ENCODE measurements at regions not wholly inside any gene's neighbourhood (a gene's known extent, or its start where the extent isn't known, plus 50 kb on each side); places are given as distances from the start of the nearest gene placed in this dataset.
A peak's percentile ranks its signal among the peaks of the same experiment; 100 is the strongest.
"Not testable (repeated sequence)": the region's sequence is repeated elsewhere in the genome, so short reads cannot be mapped to it uniquely, and the experiment has no call there.

DNA sequence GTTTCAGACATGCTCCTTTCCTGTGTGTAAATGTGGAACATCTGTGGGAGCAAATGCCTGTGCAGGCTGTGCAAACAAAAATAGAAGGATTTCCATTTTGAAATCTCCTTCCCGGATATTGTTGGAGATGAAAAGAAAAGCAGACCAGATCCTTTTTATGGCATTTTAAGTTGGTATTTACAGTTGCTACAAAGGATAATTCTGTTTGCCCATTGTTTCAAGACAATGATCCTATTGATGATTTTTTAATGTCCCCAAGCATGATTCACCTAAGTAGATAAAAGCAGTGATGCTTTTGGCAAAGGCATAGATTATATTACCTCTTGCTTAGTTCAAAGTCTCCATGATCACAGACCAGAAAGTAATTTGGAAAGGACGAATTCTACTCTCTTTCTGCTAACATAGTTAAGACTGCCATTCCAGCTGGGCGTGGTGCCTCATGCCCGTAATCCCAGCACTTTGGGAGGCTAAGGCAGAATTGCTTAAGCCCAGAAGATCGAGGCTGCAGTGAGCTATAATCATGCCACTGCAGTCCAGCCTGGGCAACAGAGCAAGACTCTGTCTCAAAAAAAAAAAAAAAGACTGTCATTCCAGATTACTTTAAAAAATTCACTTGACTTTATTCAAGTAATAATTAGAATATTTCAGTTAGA, 209.6 kb upstream of the SLC39A10 start:
- no peak for DNase-seq

- no peak for DNase-seq
Measured at GRCh38 chr2:195445639-195446038, 211.4 kb upstream of the SLC39A10 start.

- DNase-seq = no peak
Measured at GRCh38 chr2:195443926-195444325, 213.1 kb upstream of the SLC39A10 start.

GRCh38 chr2:195442458-195443175, 214.4 kb upstream of the SLC39A10 start:
- DNase-seq = no peak

- DNase-seq = no peak
Measured at GRCh38 chr2:195438692-195439091, 218.3 kb upstream of the SLC39A10 start.

GRCh38 chr2:195437521-195437920, 219.5 kb upstream of the SLC39A10 start:
- no peak for DNase-seq

GRCh38 chr2:195434346-195434745, 222.7 kb upstream of the SLC39A10 start:
- no peak for DNase-seq

- DNase-seq = not testable (repeated sequence)
Measured at GRCh38 chr2:195433729-195434128, 223.3 kb upstream of the SLC39A10 start.

DNA sequence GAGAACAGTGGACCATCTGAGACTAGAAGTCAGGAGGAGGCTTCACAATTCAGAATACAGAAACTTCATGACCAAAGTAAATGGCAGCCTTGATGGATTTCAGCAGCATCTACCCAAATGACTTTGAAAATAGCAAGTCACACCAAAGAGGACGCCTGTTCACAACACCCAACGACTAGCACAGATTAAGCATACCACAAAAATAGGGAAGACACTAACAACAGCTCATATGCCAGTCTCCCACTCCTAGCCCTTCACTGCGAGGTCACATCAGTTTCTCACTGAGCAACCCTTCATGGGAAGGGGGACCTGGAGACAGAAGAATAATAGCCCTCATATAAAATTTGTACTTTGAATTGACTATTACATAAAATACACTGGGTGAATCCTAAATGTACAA, 228.4 kb upstream of the SLC39A10 start:
- no peak for DNase-seq

DNA sequence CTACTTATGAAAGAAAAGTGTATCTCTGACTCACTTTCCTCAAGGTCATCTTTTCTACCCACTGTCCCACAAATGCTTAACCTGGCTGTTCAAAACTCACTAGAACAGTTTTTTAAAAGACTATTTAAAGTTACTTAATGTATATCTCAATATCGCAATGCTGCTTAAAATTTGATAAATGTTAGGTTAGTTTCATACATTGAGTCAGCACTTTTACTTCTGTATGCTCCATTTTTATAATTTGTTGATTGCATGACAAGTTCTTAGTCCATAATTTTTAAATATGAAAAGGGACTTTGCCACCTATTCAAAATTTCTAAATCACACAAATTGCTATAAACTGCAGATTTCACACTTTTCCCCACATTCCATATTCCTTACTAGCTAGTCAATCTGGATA, 231.7 kb upstream of the SLC39A10 start:
- no peak for DNase-seq

GRCh38 chr2:195419033-195419432, 238.0 kb upstream of the SLC39A10 start:
- no peak for DNase-seq

GRCh38 chr2:195414537-195415100, 242.4 kb upstream of the SLC39A10 start:
- no peak for DNase-seq

GRCh38 chr2:195413944-195414343, 243.1 kb upstream of the SLC39A10 start:
- no peak for DNase-seq

DNA sequence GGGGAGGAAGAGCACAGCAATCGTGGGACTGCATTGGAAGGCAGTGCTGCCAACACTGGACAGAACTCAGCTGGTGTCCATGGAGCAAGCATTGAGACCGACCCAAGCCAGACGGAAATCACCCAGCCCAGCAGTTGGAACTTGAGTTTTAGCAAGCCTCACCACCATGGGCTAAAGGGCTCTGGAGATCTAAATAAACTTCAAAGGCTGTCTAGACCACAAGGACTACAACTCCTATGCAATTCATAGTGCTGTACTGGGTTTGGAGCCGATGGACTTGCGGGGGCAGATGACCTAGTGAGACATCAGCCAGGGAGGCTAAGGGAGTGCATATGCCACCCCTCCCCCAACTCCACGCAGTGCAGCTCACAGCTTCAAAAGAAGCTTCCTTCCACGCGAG, 243.6 kb upstream of the SLC39A10 start:
- no peak for DNase-seq

- no peak for DNase-seq
Measured at GRCh38 chr2:195411219-195411687, 245.8 kb upstream of the SLC39A10 start.

- DNase-seq = no peak
Measured at GRCh38 chr2:195410074-195410671, 246.9 kb upstream of the SLC39A10 start.

GRCh38 chr2:195408811-195409210, 248.2 kb upstream of the SLC39A10 start:
- no peak for DNase-seq

GRCh38 chr2:195408196-195408595, 248.8 kb upstream of the SLC39A10 start:
- no peak for DNase-seq

DNA sequence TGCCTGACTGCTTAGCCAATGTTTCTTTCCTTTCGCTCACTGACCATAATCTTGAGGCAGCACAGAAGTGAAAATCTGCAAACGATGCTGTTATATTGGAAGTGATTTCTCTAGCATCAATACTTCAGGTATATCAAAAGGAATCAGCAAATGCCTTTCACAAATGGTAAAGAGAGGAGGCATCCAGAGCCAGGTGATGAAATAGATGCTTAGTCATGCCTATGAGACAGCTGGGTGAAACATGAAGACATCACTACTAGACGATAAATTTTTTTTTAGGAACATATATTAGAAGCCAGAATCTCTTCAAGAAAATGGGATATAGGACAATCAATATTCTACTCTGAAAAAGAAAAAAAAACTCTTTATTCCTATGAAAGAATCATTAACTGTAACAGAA, 249.2 kb upstream of the SLC39A10 start:
- peak in 1 of 2 experiments; percentile 23 for DNase-seq

GRCh38 chr2:195406886-195407603, 250.0 kb upstream of the SLC39A10 start:
- no peak for DNase-seq

DNA sequence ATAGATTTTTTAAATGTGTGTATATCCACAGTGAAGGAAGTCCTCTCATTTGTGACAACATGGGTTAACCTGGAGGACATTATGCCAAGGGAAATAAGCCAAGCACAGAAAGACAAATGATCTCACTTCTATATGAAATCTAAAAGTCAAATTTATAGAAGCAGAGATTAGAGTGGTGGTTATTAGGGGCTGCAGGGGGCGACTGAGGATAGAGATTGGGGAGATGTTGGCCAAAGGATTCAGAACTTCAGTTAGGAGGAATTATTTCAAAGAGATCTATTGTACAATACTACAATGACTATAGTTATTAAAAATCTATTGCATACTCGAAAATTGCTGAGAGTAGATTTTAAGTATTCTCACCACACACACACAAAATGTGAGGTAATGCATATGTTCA, 252.4 kb upstream of the SLC39A10 start:
- DNase-seq = no peak

- no peak for DNase-seq
Measured at GRCh38 chr2:195396479-195396878, 260.5 kb upstream of the SLC39A10 start.

DNA sequence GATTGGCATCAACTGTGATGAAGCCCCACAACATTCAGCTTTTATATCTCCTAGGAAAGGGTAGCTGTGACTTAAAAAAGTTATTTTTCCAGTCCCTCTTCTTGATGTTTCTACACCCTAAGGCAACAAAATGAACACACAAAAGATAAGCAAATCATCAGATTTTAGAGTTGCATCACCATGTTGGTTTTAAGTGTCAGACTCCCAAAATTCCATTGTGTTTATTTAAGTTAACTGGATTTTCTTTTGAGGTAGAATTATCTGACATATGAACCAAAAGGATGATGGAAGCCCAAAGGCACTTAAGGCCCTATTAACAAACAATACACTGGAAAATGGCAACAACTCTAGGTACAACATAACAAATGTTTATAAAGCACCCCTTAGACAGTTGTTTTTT, 261.7 kb upstream of the SLC39A10 start:
- DNase-seq = no peak

Measured in SHP77 (cell line).